Natural killer cell (primary cell): ENCODE measurements at regions not wholly inside any gene's neighbourhood (a gene's known extent, or its start where the extent isn't known, plus 50 kb on each side); places are given as distances from the start of the nearest gene placed in this dataset.

Experiments
- ATAC-seq, 3 donors: fragments of 150-1000 bp in 2 of 3; fragments of 200-7000 bp in 1 of 3; cut with Tn5 transposase; 1 replicate in 1 of 3; 2 replicates in 2 of 3; pipeline ENCODE4 v1.10.0; 2021; ENCODE audit warnings: mild to moderate bottlenecking in 2 of 3, moderate library complexity in 2 of 3
- DNase-seq, 2 donors: peaks; one replicate each; pipeline versions ENCODE4 v3.0.0 to v3.0.0-alpha.2; 2013 to 2021; ENCODE audit warnings: mixed read lengths in 1 of 2
- H3K27ac ChIP-seq: one replicate; pipeline ENCODE4 v1.5.1; 2013; ENCODE audit warnings: mild to moderate bottlenecking, low read length
- H3K27me3 ChIP-seq: one replicate; pipeline ENCODE4 v1.6.1; 2013; ENCODE audit warnings: low read length; ENCODE audit not compliant: control insufficient read depth, insufficient read depth
- H3K36me3 ChIP-seq: one replicate; pipeline ENCODE4 v1.6.1; 2013; ENCODE audit warnings: low read length; ENCODE audit not compliant: control insufficient read depth, insufficient read depth
- H3K4me1 ChIP-seq: one replicate; pipeline ENCODE4 v1.6.1; 2013; ENCODE audit warnings: low read length; ENCODE audit not compliant: control insufficient read depth, insufficient read depth
- H3K4me3 ChIP-seq: one replicate; pipeline ENCODE4 v1.5.1; 2013; ENCODE audit warnings: low read length
- H3K9me3 ChIP-seq: one replicate; pipeline ENCODE4 v1.6.1; 2013; ENCODE audit warnings: low read length; ENCODE audit not compliant: control insufficient read depth, insufficient read depth
- H3K27ac Mint-ChIP-seq, 2 donors: one replicate each; pipeline ENCODE4 v1.8.0; 2022; ENCODE audit warnings: mild to moderate bottlenecking in 2 of 2, mixed read lengths in 2 of 2, moderate library complexity in 1 of 2
- H3K27me3 Mint-ChIP-seq, 2 donors: one replicate each; pipeline ENCODE4 v1.8.0; 2022; ENCODE audit warnings: low read depth in 2 of 2, mixed read lengths in 2 of 2
- H3K36me3 Mint-ChIP-seq: one replicate; pipeline ENCODE4 v1.8.0; 2022; ENCODE audit warnings: mixed read lengths
- H3K4me1 Mint-ChIP-seq, 2 donors: one replicate each; pipeline ENCODE4 v1.8.0; 2022; ENCODE audit warnings: mixed read lengths in 2 of 2
- H3K4me3 Mint-ChIP-seq: one replicate; pipeline ENCODE4 v1.8.0; 2022; ENCODE audit warnings: mild to moderate bottlenecking, moderate library complexity, mixed read lengths
- H3K9me3 Mint-ChIP-seq, 2 donors: one replicate each; pipeline ENCODE4 v1.8.0; 2022; ENCODE audit warnings: mixed read lengths in 2 of 2
- WGBS: methylation state at CpG from one replicate; pipeline ENCODE4 v1.1.7; 2013; ENCODE audit warnings: missing lambda C conversion rate; ENCODE audit not compliant: insufficient coverage; 5-methylcytosine and 5-hydroxymethylcytosine counted together
- intact Hi-C: fragments of 100-400 bp; cut with micrococcal nuclease; formaldehyde crosslinking; loops from one replicate; pipeline ENCODE4 v1.14.2; 2022
- TF ChIP-seq, protein P1 (sequence below): fragments of 200-600 bp; IDR thresholded peaks from one replicate; pipeline ENCODE4 v1.8.0; 2022; ENCODE audit warnings: antibody characterized with exemption

DNA sequence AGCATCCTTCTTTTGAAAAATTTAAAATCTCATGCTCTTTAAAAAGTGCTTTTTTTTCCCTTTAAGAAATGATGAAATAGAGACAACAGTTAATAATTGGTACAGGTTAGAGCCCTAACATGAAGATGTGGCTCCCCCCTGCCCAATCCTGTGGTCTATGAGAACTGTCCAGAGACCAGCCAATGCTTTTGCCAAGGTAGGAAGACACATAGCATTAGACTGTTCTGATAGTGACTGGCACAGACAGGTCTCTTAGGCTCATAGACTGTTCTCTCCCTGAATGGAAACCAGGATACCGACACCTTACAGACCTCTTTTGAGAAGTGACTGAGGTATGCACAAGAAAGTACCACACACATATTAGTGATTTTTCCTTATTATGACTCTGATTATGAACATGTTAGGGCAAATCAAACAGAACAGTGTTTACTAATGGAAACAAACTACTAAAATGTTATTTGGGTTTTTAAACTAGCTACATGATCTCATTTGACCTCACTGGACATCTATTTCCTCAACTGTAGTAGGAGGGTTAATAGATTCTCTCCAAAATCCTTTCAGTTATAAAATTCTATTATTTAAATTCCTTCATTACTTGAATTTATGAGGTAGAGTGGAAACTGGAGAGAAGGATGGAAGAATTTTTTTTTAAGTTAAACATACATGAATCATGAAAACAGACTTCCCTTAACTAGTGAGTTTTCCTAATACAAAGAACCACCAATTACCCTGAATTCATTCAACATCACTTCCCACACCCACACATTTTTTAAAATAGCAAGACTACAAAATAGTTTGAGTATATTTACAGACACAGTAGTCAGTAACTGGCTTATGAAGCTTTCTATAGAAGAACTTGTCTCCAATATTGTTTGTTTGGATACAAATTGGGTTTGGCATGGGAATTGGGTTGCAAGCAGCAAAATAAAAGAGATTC is 120.4 kb downstream of the OGFRL1 start:
- H3K4me3 ChIP-seq: no peak overlapping the region
- H3K27me3 ChIP-seq: no peaks in the 10 kb centered on the region
- TF ChIP-seq, protein P1, sequence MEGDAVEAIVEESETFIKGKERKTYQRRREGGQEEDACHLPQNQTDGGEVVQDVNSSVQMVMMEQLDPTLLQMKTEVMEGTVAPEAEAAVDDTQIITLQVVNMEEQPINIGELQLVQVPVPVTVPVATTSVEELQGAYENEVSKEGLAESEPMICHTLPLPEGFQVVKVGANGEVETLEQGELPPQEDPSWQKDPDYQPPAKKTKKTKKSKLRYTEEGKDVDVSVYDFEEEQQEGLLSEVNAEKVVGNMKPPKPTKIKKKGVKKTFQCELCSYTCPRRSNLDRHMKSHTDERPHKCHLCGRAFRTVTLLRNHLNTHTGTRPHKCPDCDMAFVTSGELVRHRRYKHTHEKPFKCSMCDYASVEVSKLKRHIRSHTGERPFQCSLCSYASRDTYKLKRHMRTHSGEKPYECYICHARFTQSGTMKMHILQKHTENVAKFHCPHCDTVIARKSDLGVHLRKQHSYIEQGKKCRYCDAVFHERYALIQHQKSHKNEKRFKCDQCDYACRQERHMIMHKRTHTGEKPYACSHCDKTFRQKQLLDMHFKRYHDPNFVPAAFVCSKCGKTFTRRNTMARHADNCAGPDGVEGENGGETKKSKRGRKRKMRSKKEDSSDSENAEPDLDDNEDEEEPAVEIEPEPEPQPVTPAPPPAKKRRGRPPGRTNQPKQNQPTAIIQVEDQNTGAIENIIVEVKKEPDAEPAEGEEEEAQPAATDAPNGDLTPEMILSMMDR: no peak
- ATAC-seq (no peak), DNase-seq (no peak)
- Mint-ChIP-seq H3K9me3 (no peaks in the 10 kb centered on the region), H3K36me3 (no peaks in the 10 kb centered on the region), H3K4me3 (no peak overlapping the region), H3K4me1 (no peaks in the 10 kb centered on the region), H3K27me3 (peaks cover 2 to 27% of the 10 kb centered on the region in 2 donors), H3K27ac (no peak overlapping the region)
- no peaks in the 10 kb centered on the region for H3K36me3 ChIP-seq
- intact Hi-C loops: no loop called here
- 100% methylated on average over 1 of the region's 1 CpG for WGBS
- H3K27ac ChIP-seq: no peak overlapping the region
- no peaks in the 10 kb centered on the region for H3K9me3 ChIP-seq
- H3K4me1 ChIP-seq: no peaks in the 10 kb centered on the region

DNA sequence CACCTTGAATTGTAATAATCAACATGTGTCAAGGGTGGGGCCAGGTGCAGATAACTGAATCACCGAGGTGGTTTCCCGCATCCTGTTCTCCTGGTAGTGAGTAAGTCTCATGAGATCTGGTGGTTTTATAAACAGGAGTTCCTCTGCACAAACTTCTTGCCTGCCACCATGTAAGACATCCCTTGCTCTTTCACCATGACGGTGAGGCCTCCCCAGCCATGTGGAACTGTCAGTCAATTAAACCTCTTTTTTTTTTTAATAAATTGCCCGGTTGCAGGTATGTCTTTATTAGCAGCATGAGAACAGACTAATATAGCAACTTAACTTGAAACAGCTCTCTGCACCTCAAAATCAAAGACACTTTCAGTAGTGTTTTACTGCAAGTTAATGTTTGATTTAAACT is 121.6 kb downstream of the OGFRL1 start:
- DNase-seq (no peak), ATAC-seq (no peak)
- WGBS: 61% methylated on average over 3 of the region's 4 CpGs
- H3K4me1 ChIP-seq: no peaks in the 10 kb centered on the region
- intact Hi-C loops: no loop called here
- no peak overlapping the region for H3K4me3 Mint-ChIP-seq
- H3K27ac ChIP-seq: no peak overlapping the region
- H3K27ac Mint-ChIP-seq: no peak overlapping the region
- H3K27me3 Mint-ChIP-seq: peaks cover 2 to 27% of the 10 kb centered on the region in 2 donors
- H3K9me3 ChIP-seq: no peaks in the 10 kb centered on the region
- TF ChIP-seq, protein P1: no peak
- H3K36me3 Mint-ChIP-seq: no peaks in the 10 kb centered on the region
- no peaks in the 10 kb centered on the region for H3K9me3 Mint-ChIP-seq
- H3K27me3 ChIP-seq: no peaks in the 10 kb centered on the region
- H3K4me1 Mint-ChIP-seq: no peaks in the 10 kb centered on the region
- H3K4me3 ChIP-seq: no peak overlapping the region
- no peaks in the 10 kb centered on the region for H3K36me3 ChIP-seq

DNA sequence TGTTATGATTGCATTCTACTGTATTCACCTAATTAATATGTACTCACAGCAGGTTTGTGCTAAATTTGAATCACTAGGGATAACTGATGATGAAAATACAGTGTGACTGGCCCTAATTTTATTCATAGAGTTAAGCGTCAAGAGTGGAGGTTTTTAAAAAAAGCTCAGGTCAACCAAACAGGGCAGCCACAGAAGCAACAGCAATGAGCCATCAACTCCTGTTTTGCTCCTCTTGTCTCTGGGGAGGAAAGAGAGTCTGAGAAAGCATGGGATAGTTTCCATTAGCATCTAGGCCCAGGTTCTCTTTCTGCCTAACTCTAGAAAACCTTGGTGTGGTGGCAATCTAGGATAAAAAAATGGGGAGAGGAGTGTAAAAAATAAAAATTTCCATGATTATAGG is 122.1 kb downstream of the OGFRL1 start:
- Mint-ChIP-seq H3K27me3 (peaks cover 5 to 26% of the 10 kb centered on the region in 2 donors), H3K36me3 (no peaks in the 10 kb centered on the region), H3K4me3 (no peak overlapping the region), H3K4me1 (no peaks in the 10 kb centered on the region), H3K27ac (no peak overlapping the region), H3K9me3 (no peaks in the 10 kb centered on the region)
- WGBS: 84% methylated on average over 1 of the region's 1 CpG
- H3K27me3 ChIP-seq: no peaks in the 10 kb centered on the region
- H3K36me3 ChIP-seq: no peaks in the 10 kb centered on the region
- H3K4me1 ChIP-seq: no peaks in the 10 kb centered on the region
- no peak overlapping the region for H3K4me3 ChIP-seq
- ATAC-seq (no peak), DNase-seq (no peak)
- TF ChIP-seq, protein P1: no peak
- intact Hi-C loops: no loop called here
- no peak overlapping the region for H3K27ac ChIP-seq
- no peaks in the 10 kb centered on the region for H3K9me3 ChIP-seq
